ENCODE measurements at regions not wholly inside any gene's neighbourhood (a gene's known extent, or its start where the extent isn't known, plus 50 kb on each side); places are given as distances from the start of the nearest gene placed in this dataset.
"Not testable (repeated sequence)": the region's sequence is repeated elsewhere in the genome, so short reads cannot be mapped to it uniquely, and the experiment has no call there.

- FAIRE-seq, result no peak
Measured at GRCh38 chr1:157367870-157368269, 184.4 kb downstream of the FCRL5 start.

GRCh38 chr1:157367091-157367739 lies 185.1 kb downstream of the FCRL5 start:
- no peak for FAIRE-seq

- no peak for FAIRE-seq
Measured at GRCh38 chr1:157364612-157365011, 187.7 kb downstream of the FCRL5 start.

- no peak for FAIRE-seq
Measured at GRCh38 chr1:157363660-157364140, 188.6 kb downstream of the FCRL5 start.

DNA sequence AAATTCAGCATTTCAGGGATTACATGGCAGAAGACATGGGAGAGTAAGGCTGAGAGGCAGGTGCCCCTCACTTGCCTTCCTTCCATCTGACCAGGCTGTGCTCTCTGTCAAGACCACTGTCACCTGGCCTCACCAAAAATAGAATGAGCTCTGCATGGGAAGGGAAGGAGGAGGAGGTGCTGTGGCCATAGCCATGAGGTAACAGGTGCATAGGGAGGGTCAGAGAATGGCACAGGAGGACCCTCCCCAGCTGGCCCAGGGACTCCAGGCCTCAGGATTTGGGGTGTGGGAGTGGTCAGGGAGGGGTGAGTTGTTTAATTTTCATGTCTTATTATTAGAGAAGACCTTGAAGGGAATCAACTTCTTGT lies 192.3 kb downstream of the FCRL5 start:
- FAIRE-seq, result no peak

- no peak for FAIRE-seq
Measured at GRCh38 chr1:157359314-157360022, 192.8 kb downstream of the FCRL5 start.

DNA sequence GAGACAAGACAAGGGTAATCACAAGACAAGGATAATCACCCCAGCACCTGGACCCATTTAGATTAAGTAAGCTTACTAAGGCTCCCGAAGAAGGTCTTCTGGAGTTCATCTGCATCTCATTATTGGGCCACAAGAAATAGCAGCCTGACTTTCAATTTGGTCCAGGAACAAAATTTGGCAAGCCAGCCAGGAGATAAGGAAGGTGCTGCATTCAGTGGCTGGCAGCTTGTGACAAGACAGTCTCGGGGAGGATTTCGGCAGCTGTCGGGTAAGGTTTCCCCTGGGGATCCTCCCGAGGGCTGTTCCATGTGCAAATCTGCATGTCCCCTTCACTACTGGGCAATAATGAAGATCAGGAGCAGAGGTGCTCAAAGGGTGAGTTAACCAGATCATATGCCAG lies 195.2 kb downstream of the FCRL5 start:
- no peak for FAIRE-seq

DNA sequence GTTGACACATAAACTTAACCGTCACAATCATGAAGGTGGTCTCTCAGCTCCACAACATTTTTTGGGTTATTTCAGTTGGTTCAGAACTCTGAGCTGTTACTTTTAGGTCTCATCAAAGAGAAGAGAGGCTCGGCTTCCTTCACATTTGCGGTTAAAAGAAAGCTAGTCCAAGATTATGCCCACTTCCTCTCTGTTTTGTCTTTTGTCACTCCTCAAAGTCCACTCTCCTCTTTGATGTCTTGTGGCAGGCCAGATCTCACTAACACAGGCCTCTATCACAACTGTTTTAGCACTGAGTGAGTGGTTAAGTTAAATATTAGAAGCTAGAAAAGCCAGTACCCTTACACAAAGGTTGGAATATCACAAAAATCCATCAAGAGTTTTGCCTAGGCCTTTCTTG lies 195.7 kb downstream of the FCRL5 start:
- no peak for FAIRE-seq

DNA sequence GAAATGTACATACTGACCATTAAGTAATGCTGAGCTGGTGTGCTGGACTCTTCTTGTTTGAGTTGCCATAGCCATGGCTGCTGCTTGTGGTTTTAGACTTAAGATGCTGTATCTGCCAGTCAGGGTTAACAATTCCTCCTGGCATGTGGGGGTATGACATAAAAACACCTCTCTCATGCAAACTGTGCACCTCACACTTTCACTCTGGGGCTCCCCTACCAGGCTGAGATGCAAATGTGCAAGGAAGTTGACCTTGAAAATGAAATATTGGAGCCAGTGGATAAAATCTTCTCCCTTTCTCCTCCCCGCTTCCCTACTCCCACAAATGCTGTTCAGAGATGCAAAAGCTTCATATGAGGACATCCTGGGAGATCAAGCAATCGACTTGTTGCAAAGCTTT lies 198.8 kb downstream of the FCRL5 start:
- FAIRE-seq, result no peak

DNA sequence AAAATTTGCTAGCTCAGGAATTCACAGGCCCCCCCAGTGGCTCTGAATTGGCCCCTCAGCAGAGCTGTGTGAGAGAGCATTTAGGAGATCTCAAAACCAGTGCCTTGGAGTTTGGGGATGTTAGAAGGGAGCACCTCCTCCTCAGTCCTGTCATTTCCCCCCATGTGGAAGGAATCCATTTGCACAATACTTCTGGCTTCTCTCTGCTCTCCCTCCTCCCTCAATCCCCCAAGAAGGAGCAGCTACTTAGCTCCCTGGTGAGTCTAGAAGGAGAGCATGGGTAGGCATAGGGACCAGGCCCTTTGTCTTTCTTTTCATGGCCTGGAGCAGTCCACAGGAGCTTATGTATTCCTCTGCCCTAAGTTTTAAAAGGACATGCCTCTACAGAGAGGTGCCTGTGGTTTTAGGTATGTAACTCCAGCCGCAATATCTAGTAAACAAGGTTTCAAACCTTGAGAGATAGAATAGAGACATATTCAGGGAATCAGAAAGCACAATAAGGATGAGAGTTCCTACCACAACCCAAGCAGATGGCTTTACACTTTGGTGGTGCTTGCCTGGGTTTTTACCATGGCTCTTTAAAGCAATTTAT lies 199.4 kb downstream of the FCRL5 start:
- no peak for FAIRE-seq

DNA sequence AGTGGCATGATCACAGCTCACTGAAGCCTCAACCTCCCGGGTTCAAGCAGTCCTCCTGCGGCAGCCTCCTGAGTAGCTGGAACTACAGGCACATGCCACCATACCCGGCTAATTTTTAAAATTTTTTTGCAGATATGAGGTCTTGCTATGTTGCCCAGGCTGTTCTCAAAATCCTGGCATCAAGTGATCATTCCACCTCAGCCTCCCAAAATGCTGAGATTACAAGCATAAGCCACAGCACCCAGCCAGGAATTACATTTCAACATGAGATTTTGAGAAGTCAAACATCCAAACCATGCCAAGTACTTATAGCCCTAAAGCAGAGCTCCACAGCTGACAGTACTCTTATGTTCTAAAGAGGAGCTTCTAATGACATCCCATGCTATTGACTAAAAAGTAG lies 200.1 kb downstream of the FCRL5 start:
- FAIRE-seq, result no peak

DNA sequence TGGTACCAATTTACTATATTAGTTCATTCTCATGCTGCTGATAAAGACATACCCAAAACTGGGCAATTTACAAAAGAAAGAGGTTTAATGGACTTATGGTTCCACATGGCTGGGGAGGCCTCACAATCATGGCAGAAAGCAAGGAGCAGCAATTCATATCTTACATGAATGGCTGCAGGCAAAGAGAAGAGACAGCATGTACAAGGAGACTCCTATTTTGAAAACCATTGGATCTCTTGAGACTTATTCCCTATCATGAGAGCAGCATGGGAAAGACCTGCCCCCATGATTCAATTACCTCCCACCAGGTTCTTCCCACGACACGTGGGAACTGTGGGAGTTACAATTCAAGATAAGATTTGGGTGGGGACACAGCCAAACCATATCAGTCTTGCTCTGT lies 200.5 kb downstream of the FCRL5 start:
- FAIRE-seq, result not testable (repeated sequence)

DNA sequence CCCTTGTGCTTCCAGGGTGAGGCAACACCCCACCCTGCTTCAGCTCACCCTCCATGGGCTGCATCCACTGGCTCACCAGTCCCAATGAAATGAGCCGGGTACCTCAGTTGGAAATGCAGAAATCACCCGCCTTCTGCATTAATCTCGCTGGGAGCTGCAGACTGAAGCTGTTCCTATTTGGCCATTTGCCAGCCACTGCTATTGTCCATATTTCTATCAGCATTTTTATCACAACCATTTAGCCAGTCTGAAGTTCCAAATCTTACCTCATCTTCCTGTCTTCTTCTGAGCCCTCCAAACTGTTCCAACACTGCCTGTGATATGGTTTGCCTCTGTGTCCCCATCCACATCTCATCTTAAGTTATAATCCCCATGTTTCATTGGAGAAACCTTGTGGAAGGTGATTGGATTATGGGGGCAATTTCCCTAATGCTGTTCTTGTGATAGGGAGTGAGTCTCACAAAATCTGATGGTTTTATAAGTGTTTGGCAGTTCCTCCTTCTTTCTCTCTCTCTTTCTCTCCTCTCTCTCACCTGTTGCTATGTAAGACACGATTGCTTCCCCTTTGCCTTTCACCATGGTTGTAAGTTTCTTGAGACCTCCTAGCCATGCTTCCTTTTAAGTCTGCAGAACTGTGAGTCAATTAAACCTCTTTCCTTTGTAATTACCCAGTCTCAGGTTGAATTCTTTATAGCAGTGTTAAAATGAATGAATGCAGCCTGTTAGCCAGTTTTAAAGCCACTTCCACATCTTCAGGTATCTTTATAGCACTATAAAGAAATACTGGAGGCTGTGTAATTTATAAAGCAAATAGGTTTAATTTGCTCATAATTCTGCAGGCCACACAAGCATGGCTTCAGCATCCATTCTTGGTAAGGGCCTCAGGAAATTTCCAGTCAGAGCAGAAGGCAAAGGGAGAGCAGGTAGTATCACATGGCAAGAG lies 203.5 kb downstream of the FCRL5 start:
- FAIRE-seq, result no peak

GRCh38 chr1:157347506-157347905 lies 204.8 kb downstream of the FCRL5 start:
- FAIRE-seq, result no peak

DNA sequence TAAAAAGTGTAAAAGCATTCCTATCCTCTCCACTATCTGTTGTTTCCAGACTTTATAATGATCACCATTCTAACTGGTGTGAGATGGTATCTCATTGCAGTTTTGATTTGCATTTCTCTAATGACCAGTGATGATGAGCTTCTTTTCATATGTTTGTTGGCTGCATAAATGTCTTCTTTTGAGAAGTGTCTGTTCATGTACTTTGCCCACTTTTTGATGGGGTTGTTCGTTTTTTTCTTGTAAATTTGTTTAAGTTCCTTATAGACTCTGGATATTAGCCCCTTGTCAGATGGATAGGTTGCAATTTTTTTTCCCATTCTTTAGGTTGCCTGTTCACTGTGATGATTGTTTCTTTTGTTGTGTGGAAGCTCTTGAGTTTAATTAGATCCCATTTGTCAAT lies 199.6 kb upstream of the ETV3 start:
- FAIRE-seq, result not testable (repeated sequence)

GRCh38 chr1:157335056-157335455 lies 196.9 kb upstream of the ETV3 start:
- FAIRE-seq, result no peak

DNA sequence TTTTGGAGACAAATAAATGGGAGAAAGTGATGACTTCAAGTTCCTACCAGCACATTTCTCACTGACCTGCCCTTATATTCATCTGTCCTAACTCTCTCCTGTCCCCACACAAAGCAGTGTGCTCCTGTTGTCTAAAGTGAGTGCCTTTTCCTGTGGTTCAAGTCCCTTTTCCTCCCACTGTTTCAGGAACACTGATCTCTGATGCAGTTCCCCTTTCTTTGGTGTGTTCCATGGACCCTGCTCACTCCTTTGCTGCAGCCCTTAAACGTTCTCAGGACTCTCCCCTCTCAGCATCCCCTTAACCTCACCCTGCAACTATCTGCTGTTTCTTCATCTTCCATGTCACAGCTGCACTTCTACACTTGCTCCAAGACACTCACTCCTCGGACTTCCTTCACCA lies 195.8 kb upstream of the ETV3 start:
- no peak for FAIRE-seq

DNA sequence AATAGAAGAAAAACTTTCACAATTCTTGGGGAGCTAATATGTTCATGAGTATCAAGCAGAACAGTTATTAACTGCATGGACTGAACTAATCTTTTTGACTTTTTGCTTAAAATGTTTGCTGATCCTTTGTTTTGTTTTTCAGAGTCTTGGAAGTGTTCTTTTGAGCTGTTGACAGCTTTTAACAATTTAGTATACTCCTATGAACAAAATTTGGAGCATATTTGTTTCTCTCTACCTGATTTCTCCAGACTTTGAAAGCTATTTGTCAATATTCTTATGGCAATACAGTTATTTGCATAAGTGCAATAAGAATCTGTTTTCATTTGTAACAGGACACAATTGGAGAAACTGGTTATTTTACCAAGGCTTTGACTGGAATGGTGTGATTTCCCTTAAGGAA lies 192.0 kb upstream of the ETV3 start:
- not testable (repeated sequence) for FAIRE-seq

GRCh38 chr1:157328120-157328519 lies 189.9 kb upstream of the ETV3 start:
- not testable (repeated sequence) for FAIRE-seq

- no peak for FAIRE-seq
Measured at GRCh38 chr1:157326173-157326859, 188.1 kb upstream of the ETV3 start.

DNA sequence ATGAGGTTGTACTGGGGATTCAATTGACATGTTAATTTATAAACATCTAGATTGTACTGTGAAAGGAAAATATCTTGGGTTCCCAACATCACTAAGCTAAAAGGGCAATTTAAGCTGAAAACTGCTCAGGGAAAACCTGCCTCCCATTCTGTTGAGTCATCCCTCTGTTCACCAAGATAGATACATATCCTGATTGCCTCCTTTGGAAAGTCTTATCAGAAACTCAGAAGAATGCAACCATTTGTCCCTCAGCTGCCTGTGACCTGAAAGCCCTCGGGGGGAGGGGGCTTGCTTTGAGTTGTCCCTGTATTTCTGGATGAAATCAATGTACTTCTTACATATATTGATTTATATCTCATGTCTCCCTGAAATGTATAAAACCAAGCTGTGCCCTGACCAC lies 187.0 kb upstream of the ETV3 start:
- FAIRE-seq, result no peak

- FAIRE-seq, result not testable (repeated sequence)
Measured at GRCh38 chr1:157321972-157322371, 183.8 kb upstream of the ETV3 start.
